GM19463 (cell line): ENCODE measurements at regions not wholly inside any gene's neighbourhood (a gene's known extent, or its start where the extent isn't known, plus 50 kb on each side); places are given as distances from the start of the nearest gene placed in this dataset.

Source experiments
- ATAC-seq: cut with Tn5 transposase; IDR thresholded peaks from one replicate; pipeline ENCODE4 v1.9.1; 2021; ENCODE audit warnings: mild to moderate bottlenecking, moderate library complexity; ENCODE audit not compliant: unreplicated experiment

DNA sequence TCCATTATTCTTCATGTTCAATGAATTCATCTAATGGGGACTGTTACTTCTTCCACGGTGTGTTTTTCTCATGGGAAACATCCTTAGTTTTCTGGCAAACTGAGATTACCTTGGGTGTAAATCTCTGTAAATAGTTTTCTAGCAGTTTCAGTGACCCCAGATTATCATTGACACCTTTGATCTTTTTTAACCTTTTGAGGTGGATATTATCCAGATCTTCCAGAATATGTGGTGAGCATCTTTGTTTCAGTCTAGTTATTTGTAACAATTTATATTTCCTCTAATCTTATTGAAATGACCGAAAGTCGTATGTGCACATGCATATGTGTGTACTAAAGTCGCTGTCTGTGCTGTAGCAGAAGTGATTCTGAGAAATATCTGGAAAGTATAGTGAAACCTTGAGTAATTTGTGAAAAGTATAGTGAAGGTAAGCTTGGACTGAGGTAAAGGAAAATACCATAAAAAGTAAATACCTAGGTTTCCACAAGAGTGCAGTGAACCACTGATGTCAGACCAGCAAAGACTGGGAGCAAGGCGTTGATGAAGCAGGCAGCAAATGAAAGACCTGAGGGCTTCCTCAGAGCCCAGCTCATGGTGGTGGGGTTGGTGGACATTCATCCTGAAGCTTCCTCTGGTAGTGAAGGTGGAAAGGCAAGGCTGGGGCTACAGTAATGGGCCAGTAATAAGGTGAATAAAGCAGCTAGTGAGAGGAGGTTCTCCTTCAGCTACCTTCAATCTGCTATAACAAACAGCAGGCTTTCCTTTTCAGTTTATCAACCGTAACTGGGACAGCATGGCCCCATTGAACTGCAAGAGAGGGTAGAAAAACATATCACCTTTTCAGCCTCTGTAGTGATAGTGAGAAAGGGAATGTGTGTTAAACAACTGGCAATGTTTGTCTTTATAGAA, 480.2 kb upstream of the FBXO33 start:
- ATAC-seq: peak; percentile 94

DNA sequence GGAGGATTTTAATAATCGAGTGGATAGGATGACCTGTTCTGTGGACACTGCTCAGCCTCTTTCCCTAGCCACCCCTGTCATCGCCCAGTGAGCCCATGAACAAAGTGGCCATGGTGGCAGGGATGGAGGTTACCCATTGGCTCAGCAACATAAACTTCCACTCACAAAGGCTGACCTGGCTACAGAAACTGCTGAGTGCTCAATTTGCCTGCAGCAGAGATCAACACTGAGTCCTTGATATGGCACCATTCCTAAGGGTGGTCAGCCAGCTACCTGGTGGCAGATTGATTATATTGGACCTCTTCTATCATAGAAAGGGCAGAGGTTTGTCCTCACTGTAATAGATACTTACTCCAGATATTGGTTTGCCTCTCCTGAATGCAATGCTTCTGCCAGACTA, 465.4 kb upstream of the FBXO33 start:
- no peak for ATAC-seq

DNA sequence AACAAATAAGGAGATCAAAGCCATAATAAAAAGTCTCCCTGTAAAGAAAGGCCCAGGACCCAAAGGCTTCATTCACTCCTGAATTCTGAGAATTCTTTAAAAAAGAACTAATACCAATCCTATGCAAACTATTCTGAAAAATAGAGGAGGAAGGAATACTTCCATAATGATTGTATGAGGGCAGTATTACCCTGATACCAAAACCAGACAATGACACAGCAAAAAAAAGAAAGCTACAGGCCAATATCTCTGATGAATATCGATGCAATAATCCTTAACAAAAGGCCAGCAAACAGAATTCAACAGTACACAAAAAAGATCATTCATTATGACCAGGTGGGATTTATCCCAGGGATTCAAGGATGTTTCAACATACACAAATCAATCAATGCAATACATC, 457.8 kb upstream of the FBXO33 start:
- no peak for ATAC-seq

DNA sequence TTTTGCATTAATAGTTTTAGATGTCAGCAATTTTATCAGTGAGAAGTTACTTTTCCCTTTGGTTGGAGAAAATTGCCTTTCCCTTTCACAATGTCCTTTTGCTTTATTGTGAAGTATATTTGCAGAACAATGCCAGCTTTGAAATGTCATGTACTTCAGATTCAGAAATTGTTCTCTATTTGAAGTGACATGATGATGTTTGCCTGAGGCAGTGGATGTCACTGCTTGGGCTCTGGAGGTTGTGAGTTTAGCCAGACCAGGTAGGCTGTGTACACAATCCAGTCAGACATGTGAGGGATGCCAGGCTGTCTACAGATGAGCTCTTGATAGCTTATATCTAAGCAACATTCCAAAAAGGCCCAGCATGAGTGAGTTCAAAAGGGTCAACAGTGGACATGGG, 451.9 kb upstream of the FBXO33 start:
- ATAC-seq: no peak

DNA sequence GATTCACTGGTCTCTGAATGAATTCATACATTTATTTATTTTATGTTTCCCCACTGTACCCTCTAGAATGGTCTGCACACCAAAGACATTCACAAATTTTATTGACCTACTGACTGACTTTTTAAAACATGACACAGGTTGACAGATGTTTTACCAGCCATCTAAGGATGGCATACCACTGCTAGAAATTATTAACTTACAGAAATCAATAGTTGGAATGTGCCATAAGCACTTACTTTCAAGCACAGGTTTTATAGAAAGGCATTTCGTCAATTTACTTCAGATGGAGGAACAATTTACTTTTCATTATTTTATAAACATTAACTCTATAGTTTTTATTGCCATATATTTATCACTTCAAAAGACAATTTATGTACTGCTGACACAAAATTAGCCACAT, 448.7 kb upstream of the FBXO33 start:
- no peak for ATAC-seq

DNA sequence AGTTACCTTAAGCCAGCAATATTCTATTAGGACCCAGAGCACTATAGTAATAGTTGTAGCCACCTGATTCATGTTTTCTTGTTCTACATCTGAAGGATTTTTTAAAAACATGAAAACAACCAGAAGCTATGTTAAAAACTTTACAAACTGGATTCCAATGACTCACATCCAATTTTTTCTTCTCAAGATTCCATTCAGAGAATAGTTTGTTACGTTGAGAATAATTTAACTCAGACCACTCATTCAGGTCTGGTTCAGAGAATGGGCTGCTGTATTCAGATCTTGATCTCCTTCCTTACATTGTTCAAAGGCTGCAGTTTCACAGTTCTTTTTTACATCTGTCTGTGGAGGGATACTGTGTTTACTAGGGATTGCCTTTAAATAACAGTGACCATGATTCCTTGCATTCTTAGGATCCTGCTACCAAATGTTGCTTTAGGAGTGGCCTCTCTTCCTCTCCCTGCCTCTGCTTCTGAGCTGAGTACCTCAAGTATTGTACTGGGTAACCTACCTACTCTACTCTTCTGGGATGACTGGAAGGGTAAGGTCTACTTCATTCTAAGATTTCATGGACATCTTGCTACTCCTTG, 448.0 kb upstream of the FBXO33 start:
- no peak for ATAC-seq

DNA sequence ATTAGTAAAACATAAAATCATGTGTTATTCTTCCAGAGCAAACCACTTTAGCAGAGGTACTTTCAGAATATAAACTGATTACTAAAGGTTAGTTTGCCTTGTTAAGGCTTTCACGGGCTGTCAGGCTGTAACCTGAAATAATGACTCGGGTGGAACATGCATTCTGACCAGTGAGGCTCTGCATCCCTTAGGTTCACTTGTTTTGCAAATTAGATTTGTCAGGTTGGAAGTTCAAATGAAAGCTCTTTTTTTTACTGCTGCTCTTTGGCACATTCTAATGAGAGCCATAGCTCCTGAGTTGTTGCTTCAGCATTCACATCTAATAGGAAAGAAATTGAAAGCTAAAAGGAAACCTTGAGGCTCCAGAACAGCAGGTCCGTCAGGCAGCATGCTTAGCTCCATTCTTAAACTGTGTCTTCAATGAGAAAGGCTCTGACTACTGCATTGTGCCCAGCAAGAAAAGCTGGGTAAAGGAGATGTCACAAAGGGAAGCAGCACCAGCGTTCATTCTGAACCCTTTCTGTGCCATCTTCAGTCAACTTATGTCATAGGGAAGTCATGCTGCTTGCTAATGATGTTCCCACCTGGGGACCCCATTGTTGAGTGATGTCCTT, 445.5 kb upstream of the FBXO33 start:
- ATAC-seq: no peak

DNA sequence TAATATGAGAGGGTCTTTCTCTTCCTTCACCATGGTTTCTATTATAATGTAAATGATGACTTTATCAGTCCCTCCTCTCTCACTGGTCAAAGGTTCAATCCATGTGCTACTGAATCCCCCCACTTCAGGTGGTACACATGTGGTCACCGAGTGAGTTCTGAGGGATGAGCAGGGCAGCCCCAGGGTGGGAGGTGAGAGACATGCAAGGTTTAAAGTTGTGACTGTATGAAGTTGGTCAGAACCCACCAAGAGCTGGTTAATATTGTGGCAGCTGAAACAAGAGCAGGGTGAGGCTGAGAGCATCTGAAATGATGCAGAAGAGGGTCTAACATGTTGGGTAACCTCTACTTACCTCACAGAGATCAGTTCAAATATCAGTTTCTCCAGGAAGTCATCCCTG, 444.7 kb upstream of the FBXO33 start:
- ATAC-seq: peak; percentile 49

DNA sequence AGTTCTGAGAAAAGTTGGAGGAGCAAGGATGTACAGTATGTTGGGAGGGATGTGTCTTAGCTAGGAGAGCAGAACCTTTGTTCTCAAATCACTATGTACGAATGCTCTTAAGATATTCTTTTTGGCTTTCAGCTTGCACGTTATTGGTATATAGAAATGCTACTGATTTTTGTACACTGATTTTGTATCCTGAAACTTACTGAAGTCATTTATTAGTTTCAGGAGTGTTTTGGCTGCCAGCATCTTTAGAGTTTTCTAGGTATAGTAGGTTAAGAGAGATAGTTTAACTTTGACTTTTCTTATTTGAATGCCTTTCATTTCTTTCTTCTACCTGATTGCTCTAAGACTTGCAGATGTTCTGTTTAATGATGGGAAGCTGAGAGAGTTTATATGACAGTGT, 442.8 kb upstream of the FBXO33 start:
- ATAC-seq: peak; percentile 45

DNA sequence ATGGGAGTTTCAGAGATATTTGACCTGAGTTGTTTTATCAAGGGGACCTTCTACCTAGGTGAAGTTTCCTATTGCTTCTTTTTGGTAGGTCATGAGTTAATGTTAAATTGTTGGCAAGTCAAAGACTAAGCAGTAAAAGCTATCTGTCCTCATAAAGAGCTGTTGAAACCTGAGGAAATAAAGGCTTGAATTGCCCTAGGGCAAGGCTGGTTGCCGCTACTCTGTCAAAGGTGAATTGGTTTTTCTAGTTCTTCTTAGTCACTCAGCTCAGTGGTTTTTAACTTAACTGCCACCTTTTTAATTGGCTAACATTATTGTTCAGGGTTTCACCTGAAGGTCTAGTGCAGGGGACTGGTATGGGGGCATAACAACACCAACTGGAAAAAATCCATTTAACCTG, 441.6 kb upstream of the FBXO33 start:
- ATAC-seq: no peak

DNA sequence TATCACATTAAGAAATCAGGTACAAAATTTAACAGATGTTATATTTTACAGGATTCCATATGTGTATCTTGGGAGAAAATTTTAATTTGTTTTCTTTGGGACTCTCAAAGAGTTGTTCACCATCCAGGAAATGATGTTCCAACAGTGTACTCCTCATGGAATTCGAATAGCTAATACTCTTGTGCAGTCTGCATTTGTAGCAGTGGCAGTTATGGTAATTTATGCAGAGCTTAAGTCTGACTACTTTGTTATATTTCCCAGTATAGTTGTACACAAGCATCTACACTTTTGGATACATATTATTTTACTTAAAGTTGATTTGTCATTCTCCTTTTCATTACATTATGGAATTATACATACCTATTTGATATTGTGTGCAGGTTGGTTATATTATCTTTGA, 436.7 kb upstream of the FBXO33 start:
- no peak for ATAC-seq

DNA sequence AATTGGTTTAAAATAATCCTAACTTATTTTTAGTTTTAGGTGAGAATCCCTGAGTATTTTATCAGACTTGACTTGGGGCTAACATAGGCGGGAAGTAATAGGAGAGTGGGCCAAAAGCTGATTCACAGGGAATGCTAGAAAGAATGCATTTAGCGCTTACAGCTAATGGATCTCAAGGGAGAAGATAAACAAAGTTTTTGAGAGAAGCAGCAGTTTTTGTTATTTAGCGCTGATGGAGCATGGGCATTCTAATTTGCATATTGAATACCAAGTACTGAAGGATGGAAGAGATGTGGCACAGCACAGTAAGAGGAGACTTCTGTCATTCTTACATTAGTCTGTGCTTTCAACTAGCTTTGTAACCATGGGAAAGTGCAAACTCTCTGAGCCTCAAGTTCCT, 436.0 kb upstream of the FBXO33 start:
- no peak for ATAC-seq

DNA sequence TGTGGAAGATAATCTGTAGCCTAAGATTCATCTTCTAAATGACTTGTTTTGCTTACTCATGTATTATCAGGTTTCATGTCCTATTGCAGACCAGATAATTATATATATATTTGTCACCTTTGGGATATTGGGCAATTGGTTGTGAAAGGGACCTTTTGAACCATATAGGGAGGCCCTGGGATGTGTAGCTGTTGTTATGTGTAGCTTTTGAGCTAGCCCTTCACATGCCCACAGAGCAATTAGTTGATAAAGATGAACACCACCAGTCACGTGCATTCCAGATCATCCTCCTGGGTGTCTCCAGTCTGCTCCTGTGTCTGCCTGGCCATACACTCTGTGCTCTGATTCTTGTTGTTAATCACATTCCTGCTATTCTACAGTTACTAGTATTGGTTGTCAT, 431.2 kb upstream of the FBXO33 start:
- ATAC-seq: no peak

DNA sequence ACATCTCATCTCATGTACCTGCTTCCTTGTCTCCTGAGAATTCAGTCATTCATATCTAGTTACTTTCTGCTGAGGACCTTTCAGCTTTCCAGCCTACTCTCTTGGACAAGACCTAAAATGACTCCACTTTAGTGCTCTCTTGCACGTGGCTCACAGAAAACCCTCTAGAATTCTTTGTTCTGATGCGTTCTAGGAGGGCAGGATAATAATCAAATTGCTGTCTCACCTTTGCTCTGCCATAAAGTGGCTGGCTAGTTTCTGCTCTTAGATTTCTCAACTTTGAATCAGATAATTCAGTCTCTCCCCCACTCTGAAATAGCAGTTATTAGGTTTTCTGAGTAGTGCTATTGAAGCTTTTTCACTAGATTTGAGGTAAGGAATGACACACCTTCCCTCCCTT, 429.5 kb upstream of the FBXO33 start:
- no peak for ATAC-seq

DNA sequence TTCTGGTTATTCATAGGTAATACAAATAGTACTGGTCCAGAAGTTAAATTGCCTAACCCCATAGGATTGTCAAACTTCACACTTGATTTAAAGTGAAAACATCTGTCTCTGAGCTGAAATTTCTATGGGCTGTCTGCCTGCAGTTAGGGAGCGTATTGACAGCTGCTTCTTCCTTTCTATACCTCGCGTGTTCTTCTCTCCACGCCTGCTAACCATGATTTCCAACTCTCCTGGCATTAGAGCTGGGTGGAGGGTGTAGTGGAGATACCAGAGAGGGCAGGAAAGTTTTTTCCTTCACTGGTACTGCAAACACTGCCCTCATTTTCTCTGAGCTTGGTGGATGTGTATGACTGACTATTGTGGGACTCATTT, 429.0 kb upstream of the FBXO33 start:
- ATAC-seq: no peak

DNA sequence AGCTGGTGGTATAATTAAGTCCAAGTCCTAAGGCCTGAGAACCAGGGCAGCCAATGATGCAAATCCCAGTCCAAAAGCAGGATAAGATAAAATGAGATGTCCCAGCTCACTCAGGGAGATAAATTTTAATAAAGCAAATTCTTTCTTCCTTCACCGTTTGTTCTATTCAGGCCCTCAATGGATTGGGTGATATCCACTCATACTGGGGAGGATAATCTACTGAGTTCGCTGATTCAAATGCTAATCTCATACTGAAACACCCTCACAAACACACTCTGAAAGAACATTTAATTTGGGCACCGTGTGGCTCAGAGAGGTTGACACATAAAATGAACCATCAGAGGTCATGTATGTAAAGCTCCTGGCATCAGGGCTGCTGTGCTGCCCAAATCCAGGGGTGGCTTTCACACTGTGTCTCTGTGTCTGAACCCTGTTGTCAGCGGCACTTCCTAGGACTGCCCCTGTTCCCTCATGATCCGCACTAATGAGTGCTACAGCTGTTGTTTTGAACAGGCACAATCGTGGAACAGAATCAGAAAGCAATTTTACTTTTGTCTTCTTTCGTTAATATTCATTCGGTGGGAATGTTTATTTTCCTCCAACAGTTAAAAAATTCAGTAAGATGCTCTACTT, 428.5 kb upstream of the FBXO33 start:
- ATAC-seq: no peak

DNA sequence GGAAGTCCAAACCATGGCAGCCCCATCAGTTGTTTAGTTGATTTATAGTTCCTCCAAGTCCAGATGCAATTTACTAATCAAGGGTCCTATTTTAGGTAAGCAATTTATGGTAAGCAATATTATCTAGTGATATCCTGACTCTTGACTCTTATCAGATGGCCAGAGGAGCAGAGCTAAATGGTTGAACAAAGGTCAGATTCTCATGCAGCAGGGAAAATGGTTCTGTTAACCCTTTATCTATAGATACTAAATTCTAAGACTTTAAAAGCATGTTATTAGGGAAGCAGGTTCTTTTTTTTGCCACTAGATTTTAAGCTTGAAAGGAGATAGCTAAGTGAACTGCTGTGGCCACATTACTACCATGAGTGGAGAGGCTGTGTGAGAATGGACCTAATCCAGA, 427.1 kb upstream of the FBXO33 start:
- ATAC-seq: no peak

DNA sequence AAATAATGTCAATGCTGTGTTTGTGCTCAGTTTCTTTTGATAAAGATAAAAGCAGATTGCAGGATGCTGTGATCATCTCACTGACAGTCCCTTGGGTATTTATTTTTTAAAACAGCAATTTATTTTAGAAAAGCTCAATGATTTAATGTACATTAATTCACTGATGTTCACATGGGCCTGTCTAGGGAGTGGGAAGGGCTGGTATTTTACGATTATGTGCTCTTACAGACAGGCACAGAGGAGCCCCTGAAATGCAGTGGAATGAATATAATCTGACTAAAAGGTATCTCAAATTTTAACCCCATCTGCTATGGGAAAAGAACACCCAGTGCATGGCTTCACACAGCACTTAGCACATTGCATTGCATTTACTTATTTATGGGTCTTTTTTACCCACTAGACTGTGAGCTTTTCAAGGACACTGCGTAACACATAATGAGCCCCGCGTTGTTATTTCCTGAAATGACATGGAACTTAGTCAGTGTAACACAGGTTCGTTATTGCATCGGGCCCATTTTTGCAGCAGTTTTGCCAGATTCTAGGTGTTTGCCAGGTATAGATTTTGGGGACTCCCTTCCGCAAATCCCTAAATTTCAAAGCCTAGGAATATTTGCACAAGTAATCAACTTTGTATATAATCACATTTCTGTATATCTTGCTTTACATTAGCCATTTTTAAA, 425.3 kb upstream of the FBXO33 start:
- ATAC-seq: no peak

DNA sequence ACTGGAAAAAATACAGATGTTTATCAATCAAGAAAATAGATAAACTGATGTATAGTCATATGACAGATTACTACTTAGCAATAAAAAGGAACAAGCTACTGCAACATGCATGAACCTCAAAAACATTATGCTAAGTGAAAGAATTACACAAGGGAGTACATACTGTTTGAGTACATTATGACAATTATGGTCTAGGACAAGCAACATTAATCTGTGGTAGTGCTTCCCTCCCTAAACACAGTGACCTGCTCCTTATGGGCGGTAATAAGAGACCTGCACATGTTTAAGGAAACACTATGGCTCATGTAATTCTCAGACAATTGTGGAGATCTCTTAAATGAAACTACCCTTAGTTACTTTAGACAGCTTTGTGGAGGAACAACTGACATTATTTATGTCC, 421.2 kb upstream of the FBXO33 start:
- ATAC-seq: no peak

DNA sequence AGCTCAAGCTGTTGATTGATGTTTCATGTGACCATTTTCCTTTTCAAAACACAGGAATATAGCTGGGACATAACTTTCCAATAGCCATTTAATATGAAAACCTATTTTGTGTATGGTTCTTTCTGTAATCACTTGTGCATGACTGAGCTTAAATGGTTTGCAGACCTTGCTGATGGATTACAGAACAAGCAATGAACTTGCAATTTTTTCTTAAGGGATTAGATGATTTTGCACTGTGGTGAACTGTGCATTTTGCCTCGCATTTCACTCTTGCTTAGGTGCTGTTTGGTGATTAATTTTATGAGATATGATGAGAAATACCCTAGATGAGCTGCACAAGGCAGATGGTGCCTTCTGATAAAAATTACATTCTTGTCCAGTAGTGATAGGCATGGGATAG, 419.0 kb upstream of the FBXO33 start:
- ATAC-seq: no peak

DNA sequence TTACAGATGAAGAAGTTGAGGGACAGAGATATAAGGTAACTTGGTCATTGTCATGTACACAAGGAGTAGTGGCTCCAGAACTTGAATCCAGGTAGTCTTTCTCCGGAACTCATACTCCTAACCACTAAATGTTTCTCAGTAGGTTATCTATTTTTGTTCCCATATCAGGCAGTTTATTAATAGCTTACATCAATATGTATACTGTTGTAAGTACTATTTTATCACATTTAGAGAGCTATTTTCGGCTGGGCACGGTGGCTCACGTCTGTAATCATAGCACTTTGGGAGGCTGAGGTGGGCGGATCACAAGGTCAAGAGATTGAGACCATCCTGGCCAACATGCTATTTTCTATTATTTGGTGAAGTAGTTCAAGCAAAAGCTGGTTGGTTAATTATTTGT, 415.6 kb upstream of the FBXO33 start:
- no peak for ATAC-seq
